HepG2 (cell line): ENCODE measurements at regions not wholly inside any gene's neighbourhood (a gene's known extent, or its start where the extent isn't known, plus 50 kb on each side); places are given as distances from the start of the nearest gene placed in this dataset.
A peak's percentile ranks its signal among the peaks of the same experiment; 100 is the strongest.
"Not testable (repeated sequence)": the region's sequence is repeated elsewhere in the genome, so short reads cannot be mapped to it uniquely, and the experiment has no call there.

Experiments
- ATAC-seq: fragments of 200-7000 bp; cut with Tn5 transposase; 3 replicates; pipeline ENCODE4 v1.9.1; 2020; ENCODE audit warnings: mild to moderate bottlenecking, moderate library complexity
- BruUV-seq: library from RNA; stranded (reverse); fragments of 400-500 nt; replicated peaks from 2 replicates; lab custom pipeline; 2021; lab: Mats Ljungman, UMichigan
- CTCF ChIA-PET: fragments of 300-600 bp; formaldehyde crosslinking; extraction: SDS; loops from one replicate; lab custom pipeline; 2021; ENCODE audit warnings: low total read pairs, inconsistent platforms, low intra/inter-chr PET ratio; lab: Yijun Ruan, JAX
- POLR2A ChIA-PET: fragments of 350-600 bp; sonication (Branson Sonifier 250); formaldehyde crosslinking; loops from one replicate; lab custom pipeline; 2020; ENCODE audit warnings: antibody characterized with exemption, inconsistent platforms; lab: Yijun Ruan, JAX
- DNase-seq: peaks from one replicate; pipeline ENCODE4 v3.0.0-alpha.2; 2015; ENCODE audit warnings: low spot score
- FAIRE-seq: peaks from 3 replicates; lab custom pipeline; 2011; peaks lifted over from hg19 to GRCh38; lab: Jason Lieb, UNC
- H2AFZ ChIP-seq: one replicate; pipeline ENCODE4 v1.6.1; 2011; ENCODE audit warnings: low read length, inconsistent platforms
- H3K27ac ChIP-seq: fragments of 300-600 bp; 3 replicates; pipeline ENCODE4 v1.8.0; 2011; ENCODE audit warnings: mixed run types, mild to moderate bottlenecking, mixed read lengths, low read length, inconsistent platforms; ENCODE audit not compliant: insufficient read depth; ENCODE audit errors: extremely low read length
- H3K27me3 ChIP-seq, 2 experiments: fragments of 200-600 bp in 1 of 2; 2 replicates in 1 of 2; 3 replicates in 1 of 2; pipeline versions ENCODE4 v1.6.0 to v1.8.0; 2011; ENCODE audit warnings: low read length in 2 of 2, mild to moderate bottlenecking in 2 of 2, moderate library complexity in 2 of 2, inconsistent platforms in 1 of 2; ENCODE audit not compliant: insufficient read depth in 2 of 2, control insufficient read depth in 1 of 2
- H3K36me3 ChIP-seq, 2 experiments: fragments of 200-600 bp in 1 of 2; replicated peaks in 1 of 2; 2 replicates in 1 of 2; 3 replicates in 1 of 2; pipeline versions ENCODE4 v1.5.1 to v1.8.0; 2011; ENCODE audit warnings: low read length in 2 of 2, inconsistent platforms in 1 of 2; ENCODE audit not compliant: insufficient read depth in 2 of 2, control insufficient read depth in 1 of 2
- H3K4me1 ChIP-seq: 2 replicates; pipeline ENCODE4 v1.5.1; 2012; ENCODE audit warnings: low read length, inconsistent platforms; ENCODE audit not compliant: insufficient read depth
- H3K4me2 ChIP-seq: 2 replicates; pipeline ENCODE4 v1.6.0; 2011; ENCODE audit warnings: low read depth, low read length, inconsistent platforms
- H3K4me3 ChIP-seq, 3 experiments: fragments of 200-600 bp in 1 of 3; sonication (generic), shearing (Covaris generic) in 1 of 3; replicated peaks in 1 of 3; 2 replicates each; pipeline ENCODE4 v1.5.1; 2011 to 2016; ENCODE audit warnings: low read length in 3 of 3, inconsistent platforms in 2 of 3, low read depth in 2 of 3, mild to moderate bottlenecking in 2 of 3, control low read depth in 1 of 3, mixed read lengths in 1 of 3; ENCODE audit not compliant: insufficient read depth in 1 of 3
- H3K79me2 ChIP-seq: one replicate; pipeline ENCODE4 v1.6.1; 2011; ENCODE audit warnings: low read length, inconsistent platforms; ENCODE audit not compliant: insufficient read depth
- H3K9ac ChIP-seq: 2 replicates; pipeline ENCODE4 v1.6.0; 2011; ENCODE audit warnings: mild to moderate bottlenecking, low read depth, low read length, inconsistent platforms; ENCODE audit not compliant: insufficient read depth
- H3K9me3 ChIP-seq: 2 replicates; pipeline ENCODE4 v1.5.1; 2012; ENCODE audit warnings: mild to moderate bottlenecking, low read length
- H4K20me1 ChIP-seq: 2 replicates; pipeline ENCODE4 v1.6.0; 2011; ENCODE audit warnings: inconsistent platforms, mild to moderate bottlenecking, low read length, moderate library complexity; ENCODE audit not compliant: insufficient read depth
- MAFF ChIP-seq: IDR thresholded peaks from 2 replicates; pipeline ENCODE4 v1.6.1; 2011; ENCODE audit warnings: low read depth, low read length, improper control_type of control experiment
- MAFK ChIP-seq, 2 experiments: IDR thresholded peaks in 1 of 2; conservative IDR thresholded peaks in 1 of 2; 2 replicates each; pipeline ENCODE4 v1.6.1; 2011; ENCODE audit warnings: improper control_type of control experiment in 2 of 2, low read length in 2 of 2
- NFATC3 ChIP-seq: sonication (generic); formaldehyde crosslinking; IDR thresholded peaks from 2 replicates; pipeline ENCODE4 v1.5.1; 2020; ENCODE audit warnings: mild to moderate bottlenecking, missing genetic modification reagents
- ZBTB42 ChIP-seq: sonication (generic); formaldehyde crosslinking; IDR thresholded peaks from 2 replicates; pipeline ENCODE4 v1.5.0; 2020; ENCODE audit warnings: mild to moderate bottlenecking, missing genetic modification reagents
- ZFP62 ChIP-seq: sonication (generic); formaldehyde crosslinking; IDR thresholded peaks from 2 replicates; pipeline ENCODE4 v1.4.0; 2020; ENCODE audit warnings: missing genetic modification reagents
- ZNF383 ChIP-seq: sonication (generic); formaldehyde crosslinking; IDR thresholded peaks from 2 replicates; pipeline ENCODE4 v1.4.0; 2020; ENCODE audit warnings: missing genetic modification reagents, mild to moderate bottlenecking, borderline replicate concordance
- ZNF839 ChIP-seq: sonication (generic); formaldehyde crosslinking; IDR thresholded peaks from 2 replicates; pipeline ENCODE4 v1.4.0; 2020; ENCODE audit warnings: missing genetic modification reagents, mild to moderate bottlenecking, borderline replicate concordance
- WGBS: methylation state at CpG from one replicate; pipeline ENCODE4 v1.1.6; 2017; ENCODE audit warnings: low lambda C conversion rate; 5-methylcytosine and 5-hydroxymethylcytosine counted together
- in situ Hi-C: cut with HindIII; loops from 2 replicates; pipeline ENCODE4 v1.10.0; 2017; ENCODE audit warnings: low pct_unique_long_range_greater_than_20kb; ENCODE audit not compliant: extremely low pct_ligation_motif_present
- intact Hi-C: fragments of 100-400 bp; cut with micrococcal nuclease; formaldehyde crosslinking; loops from one replicate; pipeline ENCODE4 v1.10.0; 2022; ENCODE audit not compliant: unreplicated experiment
- TF ChIP-seq, protein P1 (sequence below): sonication (generic); formaldehyde crosslinking; IDR thresholded peaks from 2 replicates; pipeline ENCODE4 v1.5.0; 2020; ENCODE audit warnings: mild to moderate bottlenecking, missing genetic modification reagents
- TF ChIP-seq, protein P2 (sequence below): sonication (generic); formaldehyde crosslinking; IDR thresholded peaks from 2 replicates; pipeline ENCODE4 v1.8.0; 2022; ENCODE audit warnings: missing genetic modification reagents, mild to moderate bottlenecking, borderline replicate concordance

DNA sequence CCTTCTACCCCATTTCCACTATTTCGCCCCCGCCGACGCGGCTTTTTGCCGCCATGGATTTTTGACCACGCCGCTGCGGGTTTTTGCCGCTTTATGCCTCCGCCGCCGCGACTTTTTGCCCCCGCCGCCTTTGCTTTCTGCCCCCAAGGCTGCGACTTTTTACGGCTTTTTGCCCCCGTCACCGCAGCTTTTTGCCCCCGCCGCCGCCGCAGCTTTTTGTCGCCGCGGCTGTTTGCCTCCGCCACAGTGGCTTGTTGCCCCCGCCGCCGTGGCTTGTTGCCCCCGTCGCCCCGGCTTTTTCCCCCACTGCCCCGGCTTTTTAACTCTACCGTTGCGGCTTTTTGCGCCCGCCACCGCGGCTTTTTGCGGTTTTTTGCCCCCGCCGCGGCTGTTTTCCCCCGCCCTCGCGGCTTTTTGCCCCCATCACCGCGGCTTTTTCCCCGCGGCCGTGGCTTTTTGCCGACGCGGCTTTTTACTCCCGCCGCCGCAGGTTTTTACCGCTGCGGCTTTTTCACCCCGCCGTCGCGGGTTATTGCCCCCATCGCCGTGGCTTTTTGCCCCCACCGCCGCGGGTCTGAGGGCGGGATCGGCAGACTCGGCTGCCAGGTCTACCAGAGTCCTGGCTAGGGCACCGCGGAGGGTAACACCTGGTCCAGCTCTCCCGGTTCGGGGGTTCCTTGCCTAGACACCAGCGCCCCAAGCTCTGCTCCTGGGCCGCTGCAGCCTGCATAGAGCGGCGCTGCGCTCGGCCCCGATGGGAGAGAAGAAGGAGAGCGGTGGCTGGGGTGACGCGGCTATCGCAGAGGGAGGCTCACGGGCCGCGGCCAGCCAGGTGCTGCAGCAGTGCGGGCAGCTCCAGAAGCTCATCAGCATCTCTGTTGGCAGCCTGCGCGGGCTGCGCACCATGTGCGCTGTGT lies 562.7 kb upstream of the WSB1 start:
- FAIRE-seq = no peak
- H3K36me3 ChIP-seq = no peaks in the 10 kb centered on the region
- no peaks in the 10 kb centered on the region for H3K4me1 ChIP-seq
- H3K27me3 ChIP-seq = no peaks in the 10 kb centered on the region
- DNase-seq = no peak
- no peak overlapping the region for H3K27ac ChIP-seq
- no peaks in the 10 kb centered on the region for H3K79me2 ChIP-seq
- in situ Hi-C loops = no loop called here
- ChIA-PET CTCF (no interaction called here), POLR2A (no interaction called here)
- no peak for TF ChIP-seq ZBTB42
- TF ChIP-seq ZNF383 (CRISPR knock-in tag) = no peak
- TF ChIP-seq ZFP62 = no peak
- TF ChIP-seq, protein P1, sequence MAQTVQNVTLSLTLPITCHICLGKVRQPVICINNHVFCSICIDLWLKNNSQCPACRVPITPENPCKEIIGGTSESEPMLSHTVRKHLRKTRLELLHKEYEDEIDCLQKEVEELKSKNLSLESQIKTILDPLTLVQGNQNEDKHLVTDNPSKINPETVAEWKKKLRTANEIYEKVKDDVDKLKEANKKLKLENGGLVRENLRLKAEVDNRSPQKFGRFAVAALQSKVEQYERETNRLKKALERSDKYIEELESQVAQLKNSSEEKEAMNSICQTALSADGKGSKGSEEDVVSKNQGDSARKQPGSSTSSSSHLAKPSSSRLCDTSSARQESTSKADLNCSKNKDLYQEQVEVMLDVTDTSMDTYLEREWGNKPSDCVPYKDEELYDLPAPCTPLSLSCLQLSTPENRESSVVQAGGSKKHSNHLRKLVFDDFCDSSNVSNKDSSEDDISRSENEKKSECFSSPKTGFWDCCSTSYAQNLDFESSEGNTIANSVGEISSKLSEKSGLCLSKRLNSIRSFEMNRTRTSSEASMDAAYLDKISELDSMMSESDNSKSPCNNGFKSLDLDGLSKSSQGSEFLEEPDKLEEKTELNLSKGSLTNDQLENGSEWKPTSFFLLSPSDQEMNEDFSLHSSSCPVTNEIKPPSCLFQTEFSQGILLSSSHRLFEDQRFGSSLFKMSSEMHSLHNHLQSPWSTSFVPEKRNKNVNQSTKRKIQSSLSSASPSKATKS (CRISPR knock-in tag) = no peak
- no peak for TF ChIP-seq NFATC3 (CRISPR knock-in tag)
- TF ChIP-seq MAFK (conservative IDR thresholded peaks at IDR 0.05 in 1 of 2, IDR thresholded peaks at IDR 0.05 in 1 of 2; ENCODE audit: low read length in 2 of 2) = peak; percentile 73 to 83
- peak; percentile 68; the same call in 1 of the 2 replicates for TF ChIP-seq MAFF
- TF ChIP-seq, protein P2, sequence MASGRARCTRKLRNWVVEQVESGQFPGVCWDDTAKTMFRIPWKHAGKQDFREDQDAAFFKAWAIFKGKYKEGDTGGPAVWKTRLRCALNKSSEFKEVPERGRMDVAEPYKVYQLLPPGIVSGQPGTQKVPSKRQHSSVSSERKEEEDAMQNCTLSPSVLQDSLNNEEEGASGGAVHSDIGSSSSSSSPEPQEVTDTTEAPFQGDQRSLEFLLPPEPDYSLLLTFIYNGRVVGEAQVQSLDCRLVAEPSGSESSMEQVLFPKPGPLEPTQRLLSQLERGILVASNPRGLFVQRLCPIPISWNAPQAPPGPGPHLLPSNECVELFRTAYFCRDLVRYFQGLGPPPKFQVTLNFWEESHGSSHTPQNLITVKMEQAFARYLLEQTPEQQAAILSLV = no peak
- TF ChIP-seq ZNF839 (CRISPR knock-in tag) = no peak
- H3K9me3 ChIP-seq = peaks cover 20% of the 10 kb centered on the region; the same call in 1 of the 2 replicates
- H3K4me3 ChIP-seq = no peak overlapping the region
- intact Hi-C loops = no loop called here
- no peak for ATAC-seq
- 81% methylated on average over 92 of the region's 96 CpGs for WGBS
- no peaks in the 10 kb centered on the region for H4K20me1 ChIP-seq
- no peak overlapping the region for H3K4me2 ChIP-seq
- no TSS peak for BruUV-seq
- no peak overlapping the region for H3K9ac ChIP-seq
- H2AFZ ChIP-seq = no peak overlapping the region

DNA sequence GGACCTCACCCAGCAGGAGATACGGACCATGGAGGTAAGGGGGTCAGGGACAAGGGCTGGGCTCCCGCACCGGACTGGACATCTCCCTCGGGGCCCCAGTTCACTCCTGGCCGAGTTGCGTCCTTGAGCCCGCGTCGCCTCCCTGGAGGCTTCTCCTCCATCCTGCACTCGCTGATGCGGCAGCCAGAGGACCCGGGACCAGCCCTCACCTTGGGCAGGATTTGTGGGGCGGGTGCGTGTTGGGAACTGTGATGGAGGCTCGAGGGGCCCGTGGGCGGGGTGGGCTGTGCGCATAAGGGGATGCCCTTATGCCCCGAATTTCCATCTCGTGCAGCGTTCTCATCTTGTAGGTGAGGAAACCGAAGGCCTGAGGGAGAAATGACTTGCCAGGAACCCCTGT lies 562.0 kb upstream of the WSB1 start:
- POLR2A ChIA-PET, H3K36me3 ChIP-seq, H3K4me1 ChIP-seq, FAIRE-seq, H3K27ac ChIP-seq, H3K4me2 ChIP-seq, in situ Hi-C loops, H4K20me1 ChIP-seq, intact Hi-C loops, H3K79me2 ChIP-seq, BruUV-seq, CTCF ChIA-PET, H3K27me3 ChIP-seq, H2AFZ ChIP-seq, H3K9ac ChIP-seq, DNase-seq, ATAC-seq, H3K4me3 ChIP-seq: not testable (repeated sequence)
- H3K9me3 ChIP-seq = peaks cover 20% of the 10 kb centered on the region; the same call in 1 of the 2 replicates
- WGBS = 43% methylated on average over 12 of the region's 22 CpGs
